Naive thymus-derived CD4-positive, alpha-beta T cell (primary cell): ENCODE measurements at regions not wholly inside any gene's neighbourhood (a gene's known extent, or its start where the extent isn't known, plus 50 kb on each side); places are given as distances from the start of the nearest gene placed in this dataset.

Experiments
- ATAC-seq: fragments of 150-1000 bp; cut with Tn5 transposase; 2 replicates; pipeline ENCODE4 v1.10.0; 2021; ENCODE audit warnings: mild to moderate bottlenecking, moderate library complexity
- CTCF ChIA-PET: fragments of 350-600 bp; sonication (Branson Sonifier 250); formaldehyde crosslinking; loops from one replicate; lab custom pipeline; 2021; ENCODE audit warnings: antibody characterized with exemption; lab: Charles Lee
- POLR2A ChIA-PET: fragments of 350-600 bp; sonication (Branson Sonifier 250); formaldehyde crosslinking; loops from one replicate; lab custom pipeline; 2021; ENCODE audit warnings: antibody characterized with exemption, inconsistent platforms; lab: Charles Lee
- DNase-seq, 9 donors: peaks; one replicate each; pipeline versions ENCODE4 v3.0.0 to v3.0.0-alpha.2; 2020 to 2022; ENCODE audit warnings: mixed read lengths in 1 of 9
- H3K27ac ChIP-seq: one replicate; pipeline ENCODE4 v1.7.0; 2013; ENCODE audit warnings: mild to moderate bottlenecking, low read depth, low read length, moderate library complexity
- H3K27me3 ChIP-seq, 2 donors: one replicate each; pipeline ENCODE4 v1.7.0; 2013; ENCODE audit warnings: low read length in 2 of 2, mild to moderate bottlenecking in 2 of 2, moderate library complexity in 2 of 2; ENCODE audit not compliant: control insufficient read depth in 2 of 2, insufficient read depth in 2 of 2
- H3K36me3 ChIP-seq, 3 experiments: 1 replicate in 2 of 3; 2 replicates in 1 of 3; pipeline ENCODE4 v1.7.0; 2013; ENCODE audit warnings: low read length in 3 of 3, mild to moderate bottlenecking in 3 of 3, moderate library complexity in 1 of 3; ENCODE audit not compliant: insufficient read depth in 3 of 3, control insufficient read depth in 2 of 3
- H3K4me1 ChIP-seq, 2 donors: one replicate each; pipeline ENCODE4 v1.7.0; 2013; ENCODE audit warnings: low read length in 2 of 2, mild to moderate bottlenecking in 2 of 2, moderate library complexity in 1 of 2; ENCODE audit not compliant: control insufficient read depth in 2 of 2, insufficient read depth in 2 of 2
- H3K4me3 ChIP-seq: 2 replicates; pipeline ENCODE4 v1.7.0; 2013; ENCODE audit warnings: mild to moderate bottlenecking, low read length
- H3K9me3 ChIP-seq, 3 experiments: 1 replicate in 2 of 3; 2 replicates in 1 of 3; pipeline ENCODE4 v1.7.0; 2013; ENCODE audit warnings: low read length in 3 of 3; ENCODE audit not compliant: control insufficient read depth in 2 of 3
- H3K27ac Mint-ChIP-seq, 9 donors: one replicate each; pipeline ENCODE4 v1.8.0; 2020 to 2022; ENCODE audit warnings: mixed read lengths in 9 of 9, mild to moderate bottlenecking in 8 of 9, moderate library complexity in 5 of 9, inconsistent platforms in 2 of 9
- H3K27me3 Mint-ChIP-seq, 5 donors: one replicate each; pipeline ENCODE4 v1.8.0; 2021 to 2022; ENCODE audit warnings: mixed read lengths in 5 of 5, mild to moderate bottlenecking in 1 of 5
- H3K36me3 Mint-ChIP-seq, 5 donors: one replicate each; pipeline ENCODE4 v1.8.0; 2020 to 2022; ENCODE audit warnings: mixed read lengths in 5 of 5, mild to moderate bottlenecking in 3 of 5, inconsistent platforms in 1 of 5
- H3K4me1 Mint-ChIP-seq, 7 donors: one replicate each; pipeline ENCODE4 v1.8.0; 2020 to 2022; ENCODE audit warnings: mixed read lengths in 7 of 7, mild to moderate bottlenecking in 3 of 7, inconsistent platforms in 1 of 7
- H3K4me3 Mint-ChIP-seq, 10 donors: one replicate each; pipeline ENCODE4 v1.8.0; 2020 to 2022; ENCODE audit warnings: mild to moderate bottlenecking in 10 of 10, mixed read lengths in 10 of 10, moderate library complexity in 6 of 10, inconsistent platforms in 2 of 10
- H3K9me3 Mint-ChIP-seq, 11 donors: one replicate each; pipeline ENCODE4 v1.8.0; 2020 to 2022; ENCODE audit warnings: mixed read lengths in 11 of 11, mild to moderate bottlenecking in 4 of 11, inconsistent platforms in 1 of 11, moderate library complexity in 1 of 11
- intact Hi-C, 2 donors: fragments of 100-400 bp; cut with micrococcal nuclease; formaldehyde crosslinking; loops; one replicate each; pipeline ENCODE4 v1.15.1; 2023

GRCh38 chr2:240356700-240357640 lies 78.5 kb upstream of the GPC1 start:
- Histone ChIP-seq H3K36me3 (no peaks in the 10 kb centered on the region), H3K4me1 (no peaks in the 10 kb centered on the region), H3K9me3 (peaks cover 0 to 22% (median 0%) of the 10 kb centered on the region in 3 experiments), H3K27me3 (no peaks in the 10 kb centered on the region), H3K4me3 (no peak overlapping the region), H3K27ac (no peak overlapping the region)
- no peaks in the 10 kb centered on the region for H3K4me1 Mint-ChIP-seq
- DNase-seq, result no peak
- H3K9me3 Mint-ChIP-seq, result peaks cover 1 to 22% (median 9%) of the 10 kb centered on the region in 11 donors
- H3K27me3 Mint-ChIP-seq, result peaks cover 0 to 8% (median 7%) of the 10 kb centered on the region in 5 donors
- intact Hi-C loops, result no loop called here
- H3K27ac Mint-ChIP-seq, result no peak overlapping the region
- H3K36me3 Mint-ChIP-seq, result peaks cover 0 to 11% (median 8%) of the 10 kb centered on the region in 5 donors
- ATAC-seq, result no peak
- H3K4me3 Mint-ChIP-seq, result no peak overlapping the region
- ChIA-PET CTCF (no interaction called here), POLR2A (no interaction called here)

- H3K27me3 Mint-ChIP-seq, result peaks cover 0 to 8% (median 2%) of the 10 kb centered on the region in 5 donors
- intact Hi-C loops, result no loop called here
- H3K27ac Mint-ChIP-seq, result no peak overlapping the region
- peaks cover 0 to 12% (median 8%) of the 10 kb centered on the region in 5 donors for H3K36me3 Mint-ChIP-seq
- no peaks in the 10 kb centered on the region for H3K4me1 Mint-ChIP-seq
- Histone ChIP-seq H3K9me3 (peaks cover 0 to 22% (median 0%) of the 10 kb centered on the region in 3 experiments), H3K4me1 (no peaks in the 10 kb centered on the region), H3K27me3 (no peaks in the 10 kb centered on the region), H3K4me3 (no peak overlapping the region), H3K27ac (no peak overlapping the region), H3K36me3 (no peaks in the 10 kb centered on the region)
- DNase-seq (no peak), ATAC-seq (no peak)
- POLR2A ChIA-PET, result no interaction called here
- peaks cover 3 to 25% (median 9%) of the 10 kb centered on the region in 11 donors for H3K9me3 Mint-ChIP-seq
- CTCF ChIA-PET, result no interaction called here
- no peak overlapping the region for H3K4me3 Mint-ChIP-seq
These were observed 77.8 kb upstream of the GPC1 start for GRCh38 chr2:240357641-240358012.

GRCh38 chr2:240358080-240358479 lies 77.4 kb upstream of the GPC1 start:
- peaks cover 0 to 8% (median 0%) of the 10 kb centered on the region in 5 donors for H3K27me3 Mint-ChIP-seq
- ChIA-PET CTCF (no interaction called here), POLR2A (no interaction called here)
- Histone ChIP-seq H3K36me3 (no peaks in the 10 kb centered on the region), H3K27me3 (no peaks in the 10 kb centered on the region), H3K9me3 (peaks cover 0 to 22% (median 0%) of the 10 kb centered on the region in 3 experiments), H3K27ac (no peak overlapping the region), H3K4me3 (no peak overlapping the region), H3K4me1 (no peaks in the 10 kb centered on the region)
- no peak for DNase-seq
- peaks cover 3 to 25% (median 9%) of the 10 kb centered on the region in 11 donors for H3K9me3 Mint-ChIP-seq
- H3K36me3 Mint-ChIP-seq, result peaks cover 0 to 12% (median 8%) of the 10 kb centered on the region in 5 donors
- H3K4me1 Mint-ChIP-seq, result no peaks in the 10 kb centered on the region
- intact Hi-C loops, result no loop called here
- no peak for ATAC-seq
- no peak overlapping the region for H3K27ac Mint-ChIP-seq
- no peak overlapping the region for H3K4me3 Mint-ChIP-seq

GRCh38 chr2:240358821-240359397 lies 76.6 kb upstream of the GPC1 start:
- H3K4me1 ChIP-seq, result no peaks in the 10 kb centered on the region

GRCh38 chr2:240359695-240360094 lies 75.8 kb upstream of the GPC1 start:
- peaks cover 0 to 5% (median 0%) of the 10 kb centered on the region in 5 donors for H3K27me3 Mint-ChIP-seq
- H3K9me3 Mint-ChIP-seq, result peaks cover 3 to 25% (median 9%) of the 10 kb centered on the region in 11 donors
- H3K36me3 Mint-ChIP-seq, result peaks cover 0 to 12% (median 8%) of the 10 kb centered on the region in 5 donors
- ChIA-PET POLR2A (no interaction called here), CTCF (no interaction called here)
- no peaks in the 10 kb centered on the region for H3K4me1 Mint-ChIP-seq
- Histone ChIP-seq H3K27ac (no peak overlapping the region), H3K4me1 (no peaks in the 10 kb centered on the region), H3K27me3 (no peaks in the 10 kb centered on the region), H3K4me3 (no peak overlapping the region), H3K36me3 (no peaks in the 10 kb centered on the region), H3K9me3 (peaks cover 0 to 22% (median 0%) of the 10 kb centered on the region in 3 experiments)
- H3K4me3 Mint-ChIP-seq, result peak overlapping the region in 1 of 10 donors; percentile 16
- H3K27ac Mint-ChIP-seq, result no peak overlapping the region
- no peak for DNase-seq
- no peak for ATAC-seq
- intact Hi-C loops, result no loop called here

More at GRCh38 chr2:240358821-240359397, 76.6 kb upstream of the GPC1 start:
- H3K27ac Mint-ChIP-seq, result no peak overlapping the region
- H3K4me1 Mint-ChIP-seq, result no peaks in the 10 kb centered on the region
- Histone ChIP-seq H3K27me3 (no peaks in the 10 kb centered on the region), H3K9me3 (peaks cover 0 to 22% (median 0%) of the 10 kb centered on the region in 3 experiments), H3K27ac (no peak overlapping the region), H3K4me3 (no peak overlapping the region), H3K36me3 (no peaks in the 10 kb centered on the region)
- no peak overlapping the region for H3K4me3 Mint-ChIP-seq
- intact Hi-C loops, result no loop called here
- peaks cover 3 to 25% (median 9%) of the 10 kb centered on the region in 11 donors for H3K9me3 Mint-ChIP-seq
- POLR2A ChIA-PET, result no interaction called here
- CTCF ChIA-PET, result no interaction called here
- H3K27me3 Mint-ChIP-seq, result peaks cover 0 to 8% (median 0%) of the 10 kb centered on the region in 5 donors
- DNase-seq (no peak), ATAC-seq (no peak)
- H3K36me3 Mint-ChIP-seq, result peaks cover 0 to 12% (median 8%) of the 10 kb centered on the region in 5 donors

- H3K36me3 ChIP-seq, result no peaks in the 10 kb centered on the region
- no peaks in the 10 kb centered on the region for H3K4me1 Mint-ChIP-seq
- peak overlapping the region in 1 of 9 donors; percentile 1 for H3K27ac Mint-ChIP-seq
- peaks cover 0 to 5% (median 0%) of the 10 kb centered on the region in 5 donors for H3K27me3 Mint-ChIP-seq
- no peak overlapping the region for H3K4me3 ChIP-seq
- CTCF ChIA-PET, result no interaction called here
- ATAC-seq (no peak), DNase-seq (no peak)
- H3K36me3 Mint-ChIP-seq, result peaks cover 0 to 12% (median 8%) of the 10 kb centered on the region in 5 donors
- POLR2A ChIA-PET, result no interaction called here
- intact Hi-C loops, result no loop called here
- peaks cover 0 to 22% (median 0%) of the 10 kb centered on the region in 3 experiments for H3K9me3 ChIP-seq
- no peak overlapping the region for H3K27ac ChIP-seq
- no peak overlapping the region for H3K4me3 Mint-ChIP-seq
- H3K27me3 ChIP-seq, result no peaks in the 10 kb centered on the region
- H3K4me1 ChIP-seq, result no peaks in the 10 kb centered on the region
- H3K9me3 Mint-ChIP-seq, result peaks cover 3 to 25% (median 9%) of the 10 kb centered on the region in 11 donors
These were observed 74.6 kb upstream of the GPC1 start for GRCh38 chr2:240360645-240361475.
